A673 (cell line): ENCODE measurements at regions not wholly inside any gene's neighbourhood (a gene's known extent, or its start where the extent isn't known, plus 50 kb on each side); places are given as distances from the start of the nearest gene placed in this dataset.

Experiments used
- BruUV-seq: library from RNA; stranded (reverse); fragments of 400-500 nt; replicated peaks from 2 replicates; lab custom pipeline; 2021; lab: Mats Ljungman, UMichigan
- CTCF ChIA-PET: fragments of 300-600 bp; sonication (Branson Sonifier 250); formaldehyde crosslinking; loops from one replicate; lab custom pipeline; 2022; ENCODE audit warnings: antibody characterized with exemption; lab: Charles Lee
- POLR2A ChIA-PET: fragments of 300-600 bp; sonication (Branson Sonifier 250); formaldehyde crosslinking; loops from one replicate; lab custom pipeline; 2022; ENCODE audit warnings: antibody characterized with exemption; ENCODE audit not compliant: low non-redundant PET; lab: Charles Lee
- DNase-seq: peaks from one replicate; pipeline ENCODE4 v3.0.0-alpha.2; 2015; ENCODE audit warnings: low spot score
- H3K27ac ChIP-seq: fragments of 200-600 bp; sonication (generic); 2 replicates; pipeline ENCODE4 v1.5.1; 2016; ENCODE audit warnings: mixed run types, low read depth, mild to moderate bottlenecking, mixed read lengths, antibody characterized with exemption, low read length; ENCODE audit not compliant: poor library complexity, severe bottlenecking
- H3K27me3 ChIP-seq: fragments of 200-600 bp; sonication (generic); replicated peaks from 2 replicates; pipeline ENCODE4 v1.6.1; 2017; ENCODE audit warnings: mixed run types, low read depth, mild to moderate bottlenecking, mixed read lengths, antibody characterized with exemption, low read length; ENCODE audit not compliant: insufficient read depth, poor library complexity
- H3K36me3 ChIP-seq: fragments of 200-600 bp; sonication (generic); 2 replicates; pipeline ENCODE4 v1.6.1; 2016; ENCODE audit warnings: mixed run types, mild to moderate bottlenecking, mixed read lengths, antibody characterized with exemption, low read length; ENCODE audit not compliant: insufficient read depth, poor library complexity, severe bottlenecking
- H3K4me1 ChIP-seq: fragments of 200-600 bp; sonication (generic); 2 replicates; pipeline ENCODE4 v1.6.1; 2017; ENCODE audit warnings: mixed run types, mild to moderate bottlenecking, mixed read lengths, antibody characterized with exemption, low read length; ENCODE audit not compliant: insufficient read depth, poor library complexity, severe bottlenecking
- H3K4me3 ChIP-seq: fragments of 200-600 bp; sonication (generic); 2 replicates; pipeline ENCODE4 v1.5.1; 2016; ENCODE audit warnings: low read depth, mixed run types, mild to moderate bottlenecking, mixed read lengths, low read length; ENCODE audit not compliant: poor library complexity, severe bottlenecking
- H3K9me3 ChIP-seq: fragments of 200-600 bp; sonication (generic); 2 replicates; pipeline ENCODE4 v1.6.1; 2016; ENCODE audit warnings: mixed run types, low read depth, mild to moderate bottlenecking, mixed read lengths, antibody characterized with exemption, low read length; ENCODE audit not compliant: poor library complexity, severe bottlenecking
- EZH2 ChIP-seq: fragments of 200-600 bp; sonication (generic); IDR thresholded peaks from 2 replicates; pipeline ENCODE4 v1.6.1; 2017; ENCODE audit warnings: borderline replicate concordance, low read depth, mild to moderate bottlenecking, mixed read lengths, antibody characterized with exemption, low read length; ENCODE audit not compliant: poor library complexity, severe bottlenecking
- intact Hi-C: fragments of 100-400 bp; cut with micrococcal nuclease; formaldehyde crosslinking; loops from one replicate; pipeline ENCODE4 v1.10.0; 2022; ENCODE audit not compliant: unreplicated experiment
- TF ChIP-seq, protein P1 (sequence below): fragments of 300-800, 200-600 bp; sonication (generic); conservative IDR thresholded peaks from 2 replicates; pipeline ENCODE4 v1.5.1; 2017; ENCODE audit warnings: low read depth, mild to moderate bottlenecking, antibody characterized with exemption, low read length, moderate library complexity, mixed read lengths

DNA sequence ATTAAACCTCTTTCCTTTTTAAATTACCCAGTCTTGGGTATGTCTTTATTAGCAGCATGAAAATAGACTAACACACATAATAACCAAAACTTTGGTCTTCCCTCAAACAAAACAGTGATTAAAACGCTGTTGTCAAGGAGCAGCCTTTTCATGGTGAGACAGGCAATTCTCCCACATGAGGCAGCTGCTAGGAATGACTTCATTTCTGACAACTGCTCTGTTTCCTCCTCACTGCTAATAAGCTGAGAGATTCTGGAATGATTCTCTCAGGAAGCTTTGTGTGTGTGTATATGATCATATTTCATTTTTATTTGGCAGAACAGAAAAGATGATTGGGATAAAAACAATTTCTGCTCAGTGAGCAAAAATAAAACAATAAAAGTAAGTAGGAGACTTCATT, 580.6 kb upstream of the ADAMTS9 start:
- Histone ChIP-seq H3K9me3 (no peaks in the 10 kb centered on the region), H3K4me1 (no peaks in the 10 kb centered on the region), H3K4me3 (no peak overlapping the region), H3K27ac (no peak overlapping the region), H3K36me3 (no peaks in the 10 kb centered on the region), H3K27me3 (peaks cover 2% of the 10 kb centered on the region)
- POLR2A ChIA-PET, result no interaction called here
- intact Hi-C loops, result no loop called here
- DNase-seq, result no peak
- TF ChIP-seq, protein P1, sequence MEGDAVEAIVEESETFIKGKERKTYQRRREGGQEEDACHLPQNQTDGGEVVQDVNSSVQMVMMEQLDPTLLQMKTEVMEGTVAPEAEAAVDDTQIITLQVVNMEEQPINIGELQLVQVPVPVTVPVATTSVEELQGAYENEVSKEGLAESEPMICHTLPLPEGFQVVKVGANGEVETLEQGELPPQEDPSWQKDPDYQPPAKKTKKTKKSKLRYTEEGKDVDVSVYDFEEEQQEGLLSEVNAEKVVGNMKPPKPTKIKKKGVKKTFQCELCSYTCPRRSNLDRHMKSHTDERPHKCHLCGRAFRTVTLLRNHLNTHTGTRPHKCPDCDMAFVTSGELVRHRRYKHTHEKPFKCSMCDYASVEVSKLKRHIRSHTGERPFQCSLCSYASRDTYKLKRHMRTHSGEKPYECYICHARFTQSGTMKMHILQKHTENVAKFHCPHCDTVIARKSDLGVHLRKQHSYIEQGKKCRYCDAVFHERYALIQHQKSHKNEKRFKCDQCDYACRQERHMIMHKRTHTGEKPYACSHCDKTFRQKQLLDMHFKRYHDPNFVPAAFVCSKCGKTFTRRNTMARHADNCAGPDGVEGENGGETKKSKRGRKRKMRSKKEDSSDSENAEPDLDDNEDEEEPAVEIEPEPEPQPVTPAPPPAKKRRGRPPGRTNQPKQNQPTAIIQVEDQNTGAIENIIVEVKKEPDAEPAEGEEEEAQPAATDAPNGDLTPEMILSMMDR, result no peak
- no peak for TF ChIP-seq EZH2
- BruUV-seq, result no TSS peak
- CTCF ChIA-PET, result no interaction called here

DNA sequence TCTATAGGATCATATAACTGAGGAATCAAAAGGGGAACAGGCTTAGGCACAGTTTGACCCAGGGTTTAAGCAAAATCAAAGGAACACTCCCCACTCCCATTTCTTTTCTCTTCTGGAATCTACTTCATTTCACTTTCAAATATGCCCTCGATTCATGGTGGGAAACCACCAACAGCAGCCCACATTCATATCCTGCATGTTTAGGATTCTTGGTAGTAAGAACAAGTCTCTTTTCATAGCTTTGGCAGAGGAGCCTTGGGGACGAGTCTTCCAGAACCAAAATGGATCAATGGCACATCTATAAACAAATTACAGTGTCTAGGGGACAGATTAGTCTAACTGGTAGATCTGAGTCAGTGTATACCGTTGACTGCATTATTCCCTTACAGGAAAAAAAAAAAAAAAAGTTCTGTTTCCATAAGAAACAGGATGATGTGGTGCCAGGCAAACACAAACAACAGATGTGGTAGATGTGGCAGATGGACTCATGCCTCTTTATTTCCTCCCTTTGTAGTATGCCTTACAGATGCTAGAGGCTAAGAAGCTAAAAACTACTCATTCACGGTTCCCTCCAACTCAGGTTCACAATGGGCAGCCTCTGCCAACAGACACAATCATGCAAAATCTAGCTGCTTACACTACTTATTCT, 578.3 kb upstream of the ADAMTS9 start:
- Histone ChIP-seq H3K4me1 (no peaks in the 10 kb centered on the region), H3K36me3 (no peaks in the 10 kb centered on the region), H3K9me3 (no peaks in the 10 kb centered on the region), H3K27ac (no peak overlapping the region), H3K27me3 (no peaks in the 10 kb centered on the region), H3K4me3 (no peak overlapping the region)
- ChIA-PET POLR2A (no interaction called here), CTCF (no interaction called here)
- intact Hi-C loops, result no loop called here
- BruUV-seq, result no TSS peak
- TF ChIP-seq, protein P1, result no peak
- TF ChIP-seq EZH2, result no peak
- no peak for DNase-seq

DNA sequence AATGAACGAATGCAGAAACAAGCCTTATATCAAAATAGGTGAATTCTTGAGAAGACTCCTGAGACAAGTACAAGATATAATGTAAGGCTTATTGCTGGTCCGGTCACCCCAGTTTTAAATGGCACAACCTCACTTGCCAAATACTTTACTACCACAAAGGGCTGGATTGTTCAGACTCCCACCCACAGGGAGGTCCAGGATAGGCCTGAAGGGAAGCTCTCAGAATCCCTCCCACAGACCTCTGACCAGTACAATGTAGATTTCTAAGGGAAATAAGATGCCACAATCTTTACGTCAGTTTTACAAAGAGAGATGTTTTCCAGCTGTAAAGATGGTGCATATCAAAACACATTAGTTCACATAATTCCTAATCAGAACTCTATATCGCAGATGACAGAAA, 577.7 kb upstream of the ADAMTS9 start:
- no TSS peak for BruUV-seq
- Histone ChIP-seq H3K9me3 (no peaks in the 10 kb centered on the region), H3K27me3 (no peaks in the 10 kb centered on the region), H3K4me1 (no peaks in the 10 kb centered on the region), H3K4me3 (no peak overlapping the region), H3K36me3 (no peaks in the 10 kb centered on the region), H3K27ac (no peak overlapping the region)
- DNase-seq, result no peak
- intact Hi-C loops, result no loop called here
- CTCF ChIA-PET, result no interaction called here
- no peak for TF ChIP-seq EZH2
- TF ChIP-seq, protein P1, result no peak
- POLR2A ChIA-PET, result no interaction called here
